SK-N-SH treated with all-trans-retinoic acid at 6 μM for 48 hours (cell line): ENCODE measurements at regions not wholly inside any gene's neighbourhood (a gene's known extent, or its start where the extent isn't known, plus 50 kb on each side); places are given as distances from the start of the nearest gene placed in this dataset.
"Not testable (repeated sequence)": the region's sequence is repeated elsewhere in the genome, so short reads cannot be mapped to it uniquely, and the experiment has no call there.

Experiments used
- ATAC-seq: fragments of 200-7000 bp; cut with Tn5 transposase; 3 replicates; pipeline ENCODE4 v1.9.1; 2020; ENCODE audit warnings: mild to moderate bottlenecking, moderate library complexity
- ARNTL ChIP-seq: fragments of 450-650 bp; formaldehyde crosslinking; IDR thresholded peaks from 2 replicates; pipeline ENCODE4 v1.5.0; 2020; ENCODE audit warnings: low read depth, mild to moderate bottlenecking, moderate library complexity, borderline replicate concordance
- BACH2 ChIP-seq: fragments of 250-450 bp; sonication (Bioruptor Pico); IDR thresholded peaks from 2 replicates; pipeline ENCODE4 v1.9.0; 2021; ENCODE audit warnings: mild to moderate bottlenecking, borderline replicate concordance
- CREB5 ChIP-seq: fragments of 250-450 bp; sonication (Bioruptor Pico); IDR thresholded peaks from 2 replicates; pipeline ENCODE4 v1.5.1; 2020; ENCODE audit warnings: low read depth, mild to moderate bottlenecking, moderate library complexity
- CSDC2 ChIP-seq: fragments of 250-450 bp; sonication (Bioruptor Pico); IDR thresholded peaks from 2 replicates; pipeline ENCODE4 v1.5.0; 2020; ENCODE audit warnings: mild to moderate bottlenecking, moderate library complexity
- GLIS3 ChIP-seq: fragments of 250-450 bp; sonication (Bioruptor Pico); IDR thresholded peaks from 2 replicates; pipeline ENCODE4 v1.5.0; 2020; ENCODE audit warnings: mild to moderate bottlenecking, moderate library complexity
- ISL1 ChIP-seq: fragments of 250-450 bp; sonication (Bioruptor Pico); IDR thresholded peaks from 2 replicates; pipeline ENCODE4 v2.1.2; 2022; ENCODE audit warnings: mild to moderate bottlenecking, moderate library complexity
- OSR1 ChIP-seq: fragments of 250-450 bp; sonication (Bioruptor Pico); IDR thresholded peaks from 2 replicates; pipeline ENCODE4 v1.8.0; 2022; ENCODE audit warnings: moderate library complexity, mild to moderate bottlenecking, inconsistent platforms
- PATZ1 ChIP-seq: fragments of 250-450 bp; sonication (Bioruptor Pico); IDR thresholded peaks from 2 replicates; pipeline ENCODE4 v1.8.0; 2020; ENCODE audit warnings: mild to moderate bottlenecking, moderate library complexity, borderline replicate concordance
- POU6F1 ChIP-seq: fragments of 250-450 bp; sonication (Bioruptor Pico); IDR thresholded peaks from 2 replicates; pipeline ENCODE4 v1.8.0; 2021; ENCODE audit warnings: low read depth, mild to moderate bottlenecking, moderate library complexity, borderline replicate concordance
- RARB ChIP-seq: fragments of 250-450 bp; sonication (Bioruptor Pico); IDR thresholded peaks from 2 replicates; pipeline ENCODE4 v1.8.0; 2021; ENCODE audit warnings: mild to moderate bottlenecking, moderate library complexity
- SNAI2 ChIP-seq: fragments of 250-450 bp; sonication (Bioruptor Pico); IDR thresholded peaks from 2 replicates; pipeline ENCODE4 v1.5.0; 2020; ENCODE audit warnings: mild to moderate bottlenecking, moderate library complexity
- TCF4 ChIP-seq: fragments of 250-450 bp; sonication (Bioruptor Pico); IDR thresholded peaks from 2 replicates; pipeline ENCODE4 v1.8.0; 2021; ENCODE audit warnings: mild to moderate bottlenecking, moderate library complexity, borderline replicate concordance
- TOX ChIP-seq: fragments of 250-450 bp; sonication (Bioruptor Pico); IDR thresholded peaks from 2 replicates; pipeline ENCODE4 v1.8.0; 2021; ENCODE audit warnings: mild to moderate bottlenecking, moderate library complexity, borderline replicate concordance
- TSHZ2 ChIP-seq: fragments of 250-450 bp; sonication (Bioruptor Pico); IDR thresholded peaks from 2 replicates; pipeline ENCODE4 v1.5.0; 2020; ENCODE audit warnings: mild to moderate bottlenecking, moderate library complexity
- ZC3H10 ChIP-seq: fragments of 250-450 bp; sonication (Bioruptor Pico); IDR thresholded peaks from 2 replicates; pipeline ENCODE4 v1.5.1; 2021; ENCODE audit warnings: mild to moderate bottlenecking, moderate library complexity
- ZFP3 ChIP-seq: fragments of 250-450 bp; sonication (Bioruptor Pico); IDR thresholded peaks from 2 replicates; pipeline ENCODE4 v1.5.0; 2020; ENCODE audit warnings: mild to moderate bottlenecking, moderate library complexity
- ZFP30 ChIP-seq: fragments of 450-650 bp; formaldehyde crosslinking; IDR thresholded peaks from 2 replicates; pipeline ENCODE4 v1.5.0; 2022; ENCODE audit warnings: mild to moderate bottlenecking, moderate library complexity
- ZNF565 ChIP-seq: fragments of 450-650 bp; formaldehyde crosslinking; conservative IDR thresholded peaks from 2 replicates; pipeline ENCODE4 v1.5.0; 2020; ENCODE audit warnings: low read depth, mild to moderate bottlenecking, moderate library complexity
- ZNF70 ChIP-seq: fragments of 450-650 bp; formaldehyde crosslinking; IDR thresholded peaks from 2 replicates; pipeline ENCODE4 v1.5.0; 2020; ENCODE audit warnings: mild to moderate bottlenecking, moderate library complexity
- ZNF8 ChIP-seq: fragments of 450-650 bp; formaldehyde crosslinking; IDR thresholded peaks from 2 replicates; pipeline ENCODE4 v1.5.0; 2020; ENCODE audit warnings: mild to moderate bottlenecking, moderate library complexity

GRCh38 chr2:82340578-82341053 lies 2036.1 kb upstream of the LRRTM1 start:
- no peak for TF ChIP-seq TOX (CRISPR knock-in tag)
- no peak for TF ChIP-seq POU6F1 (CRISPR knock-in tag)
- no peak for TF ChIP-seq ZFP30
- no peak for TF ChIP-seq GLIS3 (CRISPR knock-in tag)
- no peak for TF ChIP-seq ZNF70 (CRISPR knock-in tag)
- no peak for TF ChIP-seq ZNF565
- no peak for TF ChIP-seq RARB (CRISPR knock-in tag)
- no peak for ATAC-seq

- ATAC-seq = no peak
- no peak for TF ChIP-seq ZNF70 (CRISPR knock-in tag)
These were observed 2035.3 kb upstream of the LRRTM1 start for GRCh38 chr2:82339805-82340204.

- TF ChIP-seq ZC3H10 (CRISPR knock-in tag) = no peak
- no peak for TF ChIP-seq ZNF565
- no peak for TF ChIP-seq ARNTL
- no peak for TF ChIP-seq BACH2 (CRISPR knock-in tag)
- TF ChIP-seq ZFP3 = no peak
- no peak for TF ChIP-seq TCF4 (CRISPR knock-in tag)
- TF ChIP-seq SNAI2 = no peak
- TF ChIP-seq TSHZ2 (CRISPR knock-in tag) = no peak
- no peak for TF ChIP-seq CREB5 (CRISPR knock-in tag)
- no peak for TF ChIP-seq RARB (CRISPR knock-in tag)
- TF ChIP-seq TOX (CRISPR knock-in tag) = no peak
- TF ChIP-seq ZNF8 (CRISPR knock-in tag) = no peak
- TF ChIP-seq ZNF70 (CRISPR knock-in tag) = no peak
- ATAC-seq = no peak
These were observed 2029.1 kb upstream of the LRRTM1 start for GRCh38 chr2:82333697-82334096.

- TF ChIP-seq CSDC2 (CRISPR knock-in tag) = no peak
- no peak for TF ChIP-seq ZNF70 (CRISPR knock-in tag)
- TF ChIP-seq ZFP30 = no peak
- no peak for TF ChIP-seq GLIS3 (CRISPR knock-in tag)
- no peak for TF ChIP-seq OSR1 (CRISPR knock-in tag)
- TF ChIP-seq TSHZ2 (CRISPR knock-in tag) = no peak
- TF ChIP-seq SNAI2 = no peak
- TF ChIP-seq BACH2 (CRISPR knock-in tag) = no peak
- TF ChIP-seq TOX (CRISPR knock-in tag) = no peak
- TF ChIP-seq ARNTL = no peak
- no peak for TF ChIP-seq PATZ1 (CRISPR knock-in tag)
- TF ChIP-seq ZNF565 = no peak
- no peak for TF ChIP-seq ZNF8 (CRISPR knock-in tag)
- TF ChIP-seq TCF4 (CRISPR knock-in tag) = no peak
- TF ChIP-seq POU6F1 (CRISPR knock-in tag) = no peak
- no peak for TF ChIP-seq ZC3H10 (CRISPR knock-in tag)
- TF ChIP-seq ISL1 = no peak
- no peak for TF ChIP-seq CREB5 (CRISPR knock-in tag)
- no peak for ATAC-seq
These were observed 2025.6 kb upstream of the LRRTM1 start for GRCh38 chr2:82330155-82330554.

- not testable (repeated sequence) for ATAC-seq
These were observed 2021.7 kb upstream of the LRRTM1 start for GRCh38 chr2:82326180-82326767.
